CD4-positive, alpha-beta T cell treated with Interferon gamma for 1 hour (primary cell): ENCODE measurements at regions not wholly inside any gene's neighbourhood (a gene's known extent, or its start where the extent isn't known, plus 50 kb on each side); places are given as distances from the start of the nearest gene placed in this dataset.
"Not testable (repeated sequence)": the region's sequence is repeated elsewhere in the genome, so short reads cannot be mapped to it uniquely, and the experiment has no call there.

Source experiments
- DNase-seq: peaks from one replicate; pipeline ENCODE4 v3.0.0-alpha.2; 2020

DNA sequence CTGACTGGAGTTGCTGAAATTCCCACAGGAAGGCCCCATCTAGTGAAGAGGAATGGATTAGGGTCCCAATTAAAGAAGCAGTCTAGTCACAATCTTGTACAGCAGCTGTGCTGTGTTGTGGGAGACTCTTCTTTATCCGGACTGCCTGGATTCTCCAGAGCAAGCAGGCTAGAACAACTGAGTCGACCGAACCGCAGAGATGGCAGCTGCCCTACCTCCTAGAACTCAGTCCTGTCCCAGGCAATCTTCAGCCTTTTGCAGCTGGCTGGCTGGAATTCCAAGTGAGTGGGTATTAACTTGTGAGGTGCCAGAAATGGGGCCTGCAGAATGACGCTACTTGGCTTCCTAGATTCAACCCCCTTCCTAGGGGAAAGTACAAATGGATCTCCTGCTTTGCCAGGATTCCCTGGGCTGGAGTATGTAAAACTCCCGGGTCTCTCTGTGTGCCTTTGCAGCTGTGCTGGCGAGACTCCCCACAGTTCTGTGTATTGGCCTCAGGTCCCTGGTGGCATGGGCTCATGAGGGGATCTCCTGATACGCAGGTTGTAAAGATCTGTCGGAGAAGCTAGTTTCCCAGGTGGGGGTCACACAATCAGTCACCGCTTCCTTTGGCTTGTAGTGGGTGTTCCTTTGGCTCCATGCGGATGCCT is 1952.6 kb upstream of the LRRTM1 start:
- no peak for DNase-seq

DNA sequence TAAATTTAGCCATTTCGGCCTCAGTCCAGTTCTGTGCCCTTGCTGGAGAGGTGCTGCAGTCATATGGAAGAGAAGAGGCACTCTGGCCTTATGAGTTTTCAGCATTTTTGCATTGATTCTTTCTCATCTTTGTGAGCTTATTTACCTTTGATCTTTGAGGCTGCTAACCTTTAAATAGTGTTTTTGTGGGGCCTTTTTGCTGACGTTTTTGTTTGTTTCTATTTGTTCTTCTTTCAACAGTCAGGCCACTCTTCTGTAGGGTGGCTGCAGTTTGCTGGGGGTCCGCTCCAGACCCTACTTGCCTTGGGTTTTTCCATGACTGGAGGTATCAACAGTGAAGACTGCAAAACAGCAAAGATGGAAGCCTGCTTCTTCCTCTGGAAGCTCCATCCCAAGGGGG is 1951.7 kb upstream of the LRRTM1 start:
- no peak for DNase-seq

DNA sequence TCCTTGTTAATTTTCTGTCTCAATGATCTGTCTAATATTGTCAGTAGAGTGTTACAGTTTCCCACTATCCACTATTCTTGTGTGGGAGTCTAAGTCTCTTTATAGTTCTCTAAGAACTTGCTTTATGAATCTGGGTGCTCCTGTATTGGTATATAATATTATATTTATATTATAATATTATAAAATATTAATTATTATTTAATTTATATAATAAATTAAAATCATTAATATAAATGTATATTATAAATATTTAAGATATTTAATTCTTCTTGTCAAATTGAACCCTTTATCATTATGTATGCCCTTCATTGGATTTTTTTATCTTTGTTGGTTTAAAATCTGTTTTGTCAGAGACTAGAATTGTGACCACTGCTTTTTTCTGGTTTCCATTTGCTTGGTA is 1950.2 kb upstream of the LRRTM1 start:
- no peak for DNase-seq

DNA sequence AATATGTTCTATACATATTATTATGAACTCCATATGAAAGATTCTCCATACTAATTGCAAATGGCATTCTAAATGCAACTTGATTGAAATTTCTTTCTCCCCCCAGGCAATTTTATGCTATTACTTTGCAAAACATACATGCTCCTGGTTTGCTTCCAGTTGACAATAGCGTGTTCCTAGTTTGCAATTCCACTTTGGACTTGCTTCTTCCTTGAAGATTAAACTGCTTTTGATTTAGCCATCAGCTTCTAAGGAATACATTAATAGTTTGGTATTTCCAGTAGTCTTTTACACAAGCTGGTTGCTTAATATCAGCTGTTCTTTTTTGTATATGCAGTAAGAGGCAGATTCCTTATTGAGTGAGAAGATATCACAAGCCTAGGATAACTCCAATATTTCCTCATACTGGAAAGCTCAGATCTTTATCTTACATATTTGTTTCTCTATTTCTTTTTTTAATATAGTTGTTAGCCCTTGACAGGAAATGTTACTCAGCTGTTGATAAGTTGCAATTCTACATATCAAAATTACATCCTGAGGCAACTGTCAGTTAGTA is 1941.7 kb upstream of the LRRTM1 start:
- DNase-seq: no peak

DNA sequence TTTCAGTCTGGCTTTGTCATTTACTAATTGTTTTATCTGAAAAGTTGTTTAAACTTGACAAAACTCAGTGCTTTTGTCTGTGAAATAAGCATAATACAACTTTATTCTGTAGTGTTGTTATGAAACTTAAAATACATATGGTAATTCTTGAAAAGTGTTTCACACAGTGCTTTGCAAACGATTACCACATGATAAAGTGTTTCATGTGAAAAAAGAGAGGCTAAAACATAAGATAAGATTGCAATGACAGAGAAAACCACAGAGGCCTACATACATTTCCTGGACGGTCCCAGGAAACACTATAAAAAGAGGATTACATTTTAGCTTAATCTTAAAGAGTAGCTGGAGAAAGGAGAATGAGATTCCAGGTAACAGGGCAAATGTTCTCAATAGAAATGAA is 1934.6 kb upstream of the LRRTM1 start:
- no peak for DNase-seq

DNA sequence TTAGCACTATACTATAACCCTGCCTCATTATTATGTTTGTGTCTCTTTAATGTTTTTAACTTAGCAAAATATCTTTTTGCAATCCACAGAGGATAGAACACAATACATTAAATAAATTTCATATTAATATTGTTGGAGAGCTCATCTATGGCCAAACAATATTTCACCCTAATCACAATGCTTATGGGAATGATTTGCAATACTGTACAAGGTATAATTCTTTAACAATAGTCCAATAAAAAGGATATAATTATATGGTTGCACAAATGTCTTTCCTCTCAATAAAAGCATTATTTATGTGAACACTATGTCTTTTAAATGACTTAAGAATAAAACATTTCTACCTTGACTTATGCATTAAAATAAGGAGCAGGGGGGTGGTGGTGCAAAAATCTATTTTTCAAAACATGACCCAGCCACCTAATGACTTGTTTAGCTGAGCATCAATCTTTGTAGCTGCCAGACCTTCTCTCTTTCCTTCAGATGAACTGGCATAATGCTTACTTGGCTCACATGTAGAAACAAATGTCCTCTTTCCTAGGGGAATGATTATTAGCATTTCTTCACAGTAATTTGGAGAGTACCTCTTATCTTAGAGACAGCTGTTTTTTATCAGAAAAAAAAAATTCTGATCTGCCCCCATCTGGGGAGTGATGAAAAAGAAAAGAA is 1933.6 kb upstream of the LRRTM1 start:
- DNase-seq: no peak

DNA sequence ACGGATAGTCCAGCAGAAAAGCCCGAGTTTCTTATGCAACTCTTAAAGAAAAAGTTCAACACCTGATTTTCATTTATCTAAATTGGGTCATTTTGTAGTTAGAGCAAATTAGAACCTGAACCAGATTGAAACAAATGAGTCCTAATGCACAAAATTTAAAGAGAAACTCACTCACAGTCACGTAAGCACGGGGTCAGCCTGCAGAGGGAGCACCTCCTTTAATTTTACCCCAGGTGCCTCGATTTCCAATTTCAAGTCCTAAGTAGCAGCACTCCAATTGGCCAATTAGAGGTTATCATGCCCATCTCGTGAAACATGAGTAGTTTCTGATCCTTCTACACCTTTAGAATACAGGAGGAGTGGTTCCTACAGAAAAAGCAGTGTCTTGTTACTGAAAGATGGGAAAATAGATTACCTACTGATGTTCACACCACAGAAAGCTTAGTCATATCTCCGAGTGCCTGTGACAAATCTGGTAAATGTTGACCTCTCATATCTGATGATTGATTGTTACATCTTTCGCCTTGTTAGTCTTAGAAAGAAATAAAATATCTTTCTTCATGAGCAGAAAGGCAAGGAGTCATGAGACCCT is 1929.8 kb upstream of the LRRTM1 start:
- no peak for DNase-seq

DNA sequence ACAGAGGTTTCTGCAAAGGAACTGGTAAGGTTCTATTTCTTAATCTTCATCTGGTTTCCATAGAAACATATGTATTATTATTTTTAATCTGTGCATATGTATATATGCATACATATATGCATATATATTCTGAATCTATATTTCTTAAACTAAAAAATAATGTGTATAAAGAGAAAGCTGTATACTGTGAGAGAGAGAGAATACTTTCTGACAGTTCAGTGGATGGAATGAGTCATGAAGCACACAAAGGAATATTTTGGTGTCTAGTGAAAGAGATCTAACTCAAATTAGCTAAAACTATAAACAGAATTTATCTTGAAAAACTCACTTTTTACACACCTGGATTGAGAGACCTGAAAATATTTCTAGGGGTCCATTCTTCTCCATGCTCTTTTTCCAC is 1929.3 kb upstream of the LRRTM1 start:
- DNase-seq: no peak

DNA sequence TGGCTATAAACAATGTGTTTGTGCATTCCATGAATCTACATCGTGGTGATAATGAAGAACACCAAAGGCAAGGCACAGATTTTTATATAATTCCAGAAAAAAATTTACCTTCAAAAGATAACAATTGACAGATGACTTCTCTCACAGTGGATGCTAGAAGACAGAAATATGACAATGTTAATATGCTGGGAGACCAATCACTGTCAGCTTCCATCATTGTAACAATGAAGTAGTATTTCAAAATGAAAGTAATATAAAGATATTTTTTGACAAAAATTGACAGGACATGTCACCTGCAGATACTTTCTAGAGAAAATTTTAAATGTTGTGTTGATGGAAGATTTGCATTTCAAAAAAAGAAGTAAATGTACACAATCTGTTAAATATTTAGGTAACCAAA is 1925.9 kb upstream of the LRRTM1 start:
- no peak for DNase-seq

DNA sequence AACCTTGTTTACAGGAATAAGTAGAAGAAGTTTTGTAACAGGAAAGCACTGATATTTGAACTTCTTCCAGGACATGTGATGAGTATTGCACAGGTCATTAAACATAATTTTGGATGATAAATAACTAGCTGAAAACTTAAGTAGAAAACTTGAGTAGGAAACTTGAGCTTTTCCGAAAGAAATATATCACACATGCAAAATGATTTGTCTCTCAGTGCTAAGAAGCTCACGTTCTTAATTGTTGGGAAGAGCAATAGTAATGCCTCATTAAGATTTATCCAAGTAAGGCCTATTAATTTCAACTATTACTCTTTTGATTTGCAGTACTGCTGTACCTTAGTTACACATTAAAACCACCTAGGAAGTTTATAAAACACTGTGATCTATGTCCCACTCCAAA is 1921.9 kb upstream of the LRRTM1 start:
- no peak for DNase-seq

DNA sequence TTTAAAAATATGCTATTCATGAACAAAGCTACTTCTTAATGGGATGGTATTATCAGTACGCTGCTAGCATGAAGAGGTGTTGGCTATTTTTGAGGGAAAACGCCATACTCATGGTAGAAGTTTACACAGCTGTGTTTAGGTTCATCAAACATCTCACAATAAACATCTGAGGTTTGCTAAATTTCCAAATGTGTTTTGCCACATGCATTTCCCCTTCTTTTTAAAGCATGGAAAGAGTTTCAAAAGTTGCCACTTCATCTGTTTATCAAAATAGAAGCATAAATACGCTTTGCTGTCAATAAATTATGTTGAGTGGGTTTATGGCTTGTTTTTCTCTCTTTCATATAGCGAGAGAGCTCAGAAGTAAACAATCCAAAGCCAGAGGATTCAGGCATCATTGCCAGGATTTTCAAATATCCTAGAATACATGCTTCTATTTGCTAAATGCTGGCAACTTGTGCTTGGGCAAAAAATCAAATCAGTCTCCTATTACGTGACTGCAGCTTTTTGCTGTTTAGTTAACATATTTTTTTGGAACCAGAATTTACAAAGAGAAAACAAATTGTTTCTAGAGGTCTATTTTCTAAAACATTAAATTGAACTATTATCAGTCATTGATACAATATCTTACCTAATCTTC is 1919.9 kb upstream of the LRRTM1 start:
- no peak for DNase-seq

DNA sequence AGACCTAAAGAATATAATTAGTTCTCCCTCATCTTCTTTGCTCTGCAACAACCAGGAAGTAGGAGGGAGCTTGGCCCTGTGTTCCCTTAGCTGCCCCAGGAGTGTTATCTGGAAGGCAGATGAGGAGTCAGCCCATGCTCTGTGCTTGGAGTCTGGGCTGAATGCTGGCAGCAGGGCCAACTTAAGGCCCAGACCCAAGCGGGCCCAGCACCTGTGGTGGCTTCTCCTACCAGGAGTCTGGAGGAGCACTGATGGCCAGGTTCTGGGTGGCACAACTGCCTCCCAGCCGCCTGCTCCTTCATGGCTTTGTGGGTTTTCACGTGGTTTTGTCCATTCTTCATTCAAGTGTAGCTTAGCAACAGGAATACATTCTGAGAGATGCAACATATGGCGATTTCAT is 1910.7 kb upstream of the LRRTM1 start:
- DNase-seq: no peak

DNA sequence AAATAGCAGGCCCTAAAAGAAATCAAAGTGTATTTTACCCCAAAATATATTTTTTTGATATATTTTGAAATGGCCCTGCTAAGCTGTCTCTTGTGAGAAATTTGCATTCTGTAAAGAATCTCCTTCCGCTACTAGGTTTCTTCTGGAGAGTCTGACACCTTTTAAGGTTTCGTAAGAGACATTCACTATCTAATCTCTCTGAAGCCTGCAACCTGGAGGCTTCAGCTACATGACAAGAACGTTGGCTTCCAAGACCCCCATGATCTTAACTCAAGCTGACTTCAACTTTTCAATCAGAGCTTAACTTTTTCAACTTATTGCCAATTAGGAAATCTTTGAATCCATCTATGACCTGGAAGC is 1894.9 kb upstream of the LRRTM1 start:
- no peak for DNase-seq

DNA sequence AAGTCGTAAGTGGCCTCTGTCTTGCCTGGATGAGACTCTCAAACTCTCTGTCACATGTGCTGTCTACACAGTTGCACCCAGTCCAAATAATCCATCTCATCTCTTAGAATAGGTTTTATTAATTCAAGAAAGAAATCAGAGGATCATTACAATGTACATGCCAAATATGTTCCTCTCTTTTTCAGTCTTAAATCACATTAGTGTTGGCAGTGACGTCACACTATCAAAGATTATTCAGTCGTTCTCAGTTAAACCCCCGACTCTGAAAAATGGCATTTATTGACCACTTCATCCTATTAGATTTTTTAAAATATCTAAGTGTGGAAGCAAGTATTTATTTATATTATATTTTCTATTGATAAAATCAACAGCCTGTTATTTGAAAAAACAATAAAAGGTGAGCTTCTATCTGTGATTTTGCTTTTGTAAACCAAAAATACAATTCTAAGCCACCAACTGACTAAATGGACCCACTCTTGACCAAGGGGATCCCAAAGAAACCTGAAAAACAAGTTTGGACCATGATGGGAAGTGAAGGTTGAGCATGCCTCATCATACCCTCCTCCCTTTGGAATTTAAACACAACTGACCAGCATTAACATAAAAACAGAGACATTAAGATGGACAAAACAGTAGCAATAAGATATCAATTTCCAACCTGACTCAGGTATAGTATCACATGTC is 1894.4 kb upstream of the LRRTM1 start:
- no peak for DNase-seq

DNA sequence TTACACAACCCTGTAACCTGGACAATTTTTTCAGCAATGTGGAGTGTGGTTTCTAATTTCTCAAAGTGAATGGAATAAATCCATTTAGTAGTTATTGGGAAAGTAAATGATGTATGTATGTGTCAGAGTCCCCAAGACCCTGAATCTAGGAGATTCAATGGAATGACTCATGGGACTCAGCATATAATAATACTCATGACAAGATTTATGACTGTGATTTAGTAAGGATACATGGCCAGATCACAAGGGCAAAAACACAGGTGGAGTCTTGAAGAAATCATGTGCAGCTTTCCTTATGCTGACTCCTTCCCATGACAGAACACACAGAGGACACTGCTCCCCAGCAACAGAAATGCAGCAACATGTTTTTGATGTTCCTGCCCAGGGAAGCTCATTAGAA is 1877.7 kb upstream of the LRRTM1 start:
- no peak for DNase-seq

DNA sequence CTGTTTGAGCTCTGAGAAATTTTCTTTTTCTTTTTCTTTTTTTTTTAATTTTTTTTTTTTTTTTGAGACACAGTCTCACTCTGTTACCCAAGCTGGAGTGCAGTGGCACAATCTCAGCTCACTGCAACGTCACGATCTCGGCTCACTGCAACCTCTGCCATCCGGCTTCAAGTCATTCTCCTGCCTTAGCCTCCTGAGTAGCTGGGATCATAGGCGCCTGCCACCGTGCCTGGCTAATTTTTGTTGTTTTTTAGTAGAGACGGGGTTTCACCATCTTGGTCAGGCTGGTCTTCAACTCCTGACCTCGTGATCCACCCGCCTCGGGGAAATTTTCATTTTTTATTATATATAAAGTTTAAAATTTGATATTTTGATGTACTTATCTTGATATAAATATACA is 1870.7 kb upstream of the LRRTM1 start:
- DNase-seq: not testable (repeated sequence)

DNA sequence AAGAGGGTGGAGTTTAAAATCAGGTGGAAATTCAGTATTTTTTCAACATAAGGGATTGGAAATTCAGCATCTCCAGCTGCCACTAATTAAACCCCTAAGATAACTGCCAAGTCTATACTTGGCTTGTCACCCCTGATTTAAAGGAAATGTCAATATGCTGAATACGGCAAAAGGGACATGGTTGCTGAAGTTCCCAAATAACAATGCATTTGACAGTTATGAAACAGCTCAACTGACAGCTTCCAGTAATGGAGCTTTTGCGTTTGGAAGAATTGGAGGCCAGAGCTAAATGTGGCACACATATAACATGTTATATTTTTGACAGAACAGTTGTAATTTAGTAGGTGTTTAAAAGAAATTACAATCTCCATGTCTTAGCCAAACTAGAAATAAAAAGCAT is 1867.9 kb upstream of the LRRTM1 start:
- no peak for DNase-seq

DNA sequence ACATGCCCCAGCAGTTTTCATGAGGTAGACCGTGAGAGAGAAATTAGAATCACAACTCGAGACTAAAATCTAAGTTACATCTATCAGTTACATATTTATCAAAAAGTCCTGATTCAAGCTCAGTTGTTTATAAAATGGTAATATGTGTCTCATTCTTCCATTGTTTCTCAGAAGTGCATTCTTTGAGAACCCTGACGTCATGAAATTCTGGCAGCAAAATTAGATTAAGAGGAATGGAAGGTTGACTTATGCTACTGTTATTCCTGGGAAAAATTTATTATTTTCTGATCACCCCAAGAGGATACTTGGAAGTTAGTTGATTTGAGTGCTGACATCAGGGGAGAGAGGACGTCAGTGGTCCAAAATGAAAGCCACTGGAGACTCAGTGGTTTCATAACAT is 1864.8 kb upstream of the LRRTM1 start:
- DNase-seq: no peak

DNA sequence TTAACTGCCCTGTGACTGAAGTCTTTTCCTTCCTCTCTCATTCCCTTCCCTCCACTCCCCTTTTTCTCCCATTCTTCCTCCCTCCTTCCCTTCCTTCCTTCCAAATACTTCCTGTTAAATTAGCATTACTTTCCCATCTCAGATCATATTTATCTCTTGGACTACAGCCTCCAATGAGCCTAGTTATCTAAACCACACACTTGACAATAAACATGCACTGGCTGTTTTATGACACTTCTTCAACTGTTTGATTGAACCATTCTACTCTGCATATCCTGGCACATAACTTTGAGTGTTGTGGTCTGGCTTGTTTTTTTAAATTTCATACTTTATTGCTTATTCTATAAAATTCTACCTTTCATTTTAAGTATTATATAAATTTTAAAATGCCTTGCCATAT is 1860.8 kb upstream of the LRRTM1 start:
- no peak for DNase-seq

DNA sequence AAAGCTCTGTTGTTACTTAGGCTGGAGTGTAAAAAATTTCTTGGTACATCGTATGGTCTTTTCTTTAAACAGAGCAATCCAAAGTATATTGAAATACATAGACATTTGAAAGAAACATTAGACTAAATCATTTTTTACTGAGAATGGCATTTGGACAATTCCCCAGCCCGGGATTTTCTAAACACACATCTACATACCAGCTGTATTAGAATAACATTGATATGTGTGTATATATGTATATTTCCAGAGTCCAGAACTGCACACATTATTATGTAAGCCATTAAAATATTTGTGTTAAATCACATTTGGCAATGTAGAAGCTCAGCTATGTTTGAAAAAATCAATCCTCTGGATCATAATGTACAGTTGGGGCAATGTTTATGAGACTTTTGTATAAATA is 1853.6 kb upstream of the LRRTM1 start:
- no peak for DNase-seq

DNA sequence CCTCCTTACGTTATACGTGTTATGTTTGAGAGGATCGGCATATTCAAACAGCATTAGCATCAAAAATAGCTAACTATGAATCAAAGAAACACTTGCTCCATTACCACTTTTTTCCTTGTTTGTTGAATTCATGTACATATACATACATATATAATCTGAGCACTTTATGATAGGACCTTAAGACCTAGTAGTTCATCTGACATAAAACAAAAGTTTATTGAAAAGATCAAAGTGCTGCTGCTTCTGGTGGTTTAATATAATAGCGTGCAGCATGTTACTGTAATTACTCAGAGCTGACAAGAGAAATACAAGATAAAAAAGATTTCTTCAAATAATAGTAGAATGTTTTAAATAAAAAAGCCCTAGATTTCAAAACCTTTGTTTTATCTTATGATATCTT is 1850.9 kb upstream of the LRRTM1 start:
- DNase-seq: no peak

DNA sequence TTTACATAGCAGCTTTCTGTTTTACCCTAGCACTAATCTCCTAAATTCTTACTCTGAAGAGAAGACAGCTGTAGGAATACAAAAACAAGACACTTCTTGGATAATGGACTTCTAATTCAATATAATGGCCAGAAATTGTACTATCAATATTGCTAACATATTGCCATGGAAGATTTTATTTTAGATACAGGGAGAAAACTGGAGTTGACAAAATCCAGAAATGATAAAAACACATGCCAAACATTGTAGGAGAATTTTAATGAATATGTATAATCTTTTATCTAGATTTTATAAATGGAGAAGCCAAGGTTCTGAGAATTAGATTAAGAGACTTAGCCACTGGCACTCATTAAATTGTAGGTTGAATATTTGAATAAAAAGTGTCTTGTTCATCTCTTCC is 1838.8 kb upstream of the LRRTM1 start:
- DNase-seq: no peak

DNA sequence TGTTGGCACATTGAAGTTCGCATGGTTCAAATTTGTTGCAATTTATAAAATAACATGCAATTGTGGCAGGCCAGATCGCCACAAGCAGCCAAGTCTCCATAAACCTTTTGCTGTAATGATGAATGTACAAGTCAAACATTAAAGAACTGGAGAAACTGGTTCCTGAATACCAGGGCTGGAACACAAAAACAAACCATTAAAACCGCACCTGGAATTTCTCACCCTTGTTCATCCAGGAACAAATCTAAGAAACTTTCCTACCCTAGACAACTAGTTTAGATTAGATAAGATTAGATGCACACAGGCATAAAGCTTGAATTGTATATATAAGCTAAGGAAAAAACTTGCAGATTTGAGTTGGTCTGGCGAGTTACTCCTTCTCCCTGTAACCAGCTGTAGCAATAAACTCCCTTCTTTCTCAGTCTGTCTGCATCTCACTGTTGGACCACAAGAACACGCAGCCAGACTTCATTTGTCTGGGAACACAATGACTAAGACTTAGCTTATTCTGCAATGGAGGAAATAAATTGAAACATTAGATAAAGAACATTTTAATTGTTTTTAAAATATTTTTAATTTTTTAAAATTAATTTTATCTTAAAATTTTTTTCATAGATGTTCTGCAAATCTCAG is 1835.5 kb upstream of the LRRTM1 start:
- DNase-seq: no peak
